PC-3 (cell line): ENCODE measurements at regions not wholly inside any gene's neighbourhood (a gene's known extent, or its start where the extent isn't known, plus 50 kb on each side); places are given as distances from the start of the nearest gene placed in this dataset.

Experiments used
- ATAC-seq: fragments of 200-7000 bp; cut with Tn5 transposase; 2 replicates; pipeline ENCODE4 v1.9.1; 2020; ENCODE audit warnings: mild to moderate bottlenecking, moderate library complexity
- BruUV-seq: library from RNA; stranded (reverse); fragments of 400-500 nt; replicated peaks from 2 replicates; lab custom pipeline; 2021; lab: Mats Ljungman, UMichigan
- CTCF ChIA-PET: fragments of 300-600 bp; sonication (Branson Sonifier 250); formaldehyde crosslinking; loops from one replicate; lab custom pipeline; 2022; ENCODE audit warnings: antibody characterized with exemption; lab: Charles Lee
- POLR2A ChIA-PET: fragments of 300-600 bp; sonication (Branson Sonifier 250); formaldehyde crosslinking; loops from one replicate; lab custom pipeline; 2022; ENCODE audit warnings: antibody characterized with exemption; ENCODE audit not compliant: unreplicated experiment; lab: Charles Lee
- DNase-seq: peaks from one replicate; pipeline ENCODE4 v3.0.0-alpha.2; 2015
- H2AFZ ChIP-seq: fragments of 300-600 bp; sonication (generic); 2 replicates; pipeline ENCODE4 v1.6.0; 2016; ENCODE audit warnings: antibody characterized with exemption, low read length
- H3F3A ChIP-seq: fragments of 300-600 bp; sonication (generic); one replicate; pipeline ENCODE4 v1.6.0; 2017; ENCODE audit warnings: antibody characterized with exemption, low read length, control low read depth, mild to moderate bottlenecking; ENCODE audit not compliant: unreplicated experiment
- H3K27ac ChIP-seq: fragments of 300-600 bp; sonication (generic); 2 replicates; pipeline ENCODE4 v1.5.1; 2016; ENCODE audit warnings: mild to moderate bottlenecking, low read length
- H3K27me3 ChIP-seq: fragments of 300-600 bp; sonication (generic); 2 replicates; pipeline ENCODE4 v1.6.1; 2016; ENCODE audit warnings: low read length, mixed read lengths
- H3K36me3 ChIP-seq: fragments of 300-600 bp; sonication (generic); 2 replicates; pipeline ENCODE4 v1.6.1; 2016; ENCODE audit warnings: low read depth, mixed run types, low read length, mixed read lengths
- H3K4me1 ChIP-seq: fragments of 300-600 bp; sonication (generic); 2 replicates; pipeline ENCODE4 v1.5.1; 2016; ENCODE audit warnings: low read length; ENCODE audit not compliant: insufficient read depth
- H3K4me2 ChIP-seq: fragments of 300-600 bp; sonication (generic); 2 replicates; pipeline ENCODE4 v1.6.0; 2016; ENCODE audit warnings: low read length
- H3K4me3 ChIP-seq: fragments of 300-600 bp; sonication (generic); 2 replicates; pipeline ENCODE4 v1.5.1; 2016; ENCODE audit warnings: mild to moderate bottlenecking, low read length, mixed read lengths
- H3K79me2 ChIP-seq: fragments of 300-600 bp; sonication (generic); 2 replicates; pipeline ENCODE4 v1.6.1; 2017; ENCODE audit warnings: low read length, mixed read lengths
- H3K9ac ChIP-seq: fragments of 300-600 bp; sonication (generic); 2 replicates; pipeline ENCODE4 v1.6.0; 2016; ENCODE audit warnings: mild to moderate bottlenecking, low read length
- H3K9me2 ChIP-seq: fragments of 300-600 bp; sonication (generic); replicated peaks from 2 replicates; pipeline ENCODE4 v1.6.1; 2016; ENCODE audit warnings: mixed run types, low read length, mixed read lengths
- H3K9me3 ChIP-seq: fragments of 300-600 bp; sonication (generic); 2 replicates; pipeline ENCODE4 v1.6.1; 2016; ENCODE audit warnings: low read length, mixed read lengths
- H4K20me1 ChIP-seq: fragments of 300-600 bp; sonication (generic); 2 replicates; pipeline ENCODE4 v1.6.1; 2016; ENCODE audit warnings: low read length, mixed read lengths
- EZH2 ChIP-seq: fragments of 300-600 bp; sonication (generic); IDR thresholded peaks from one replicate; pipeline ENCODE4 v1.6.1; 2017; ENCODE audit warnings: antibody characterized with exemption, mild to moderate bottlenecking, low read length; ENCODE audit not compliant: unreplicated experiment
- EZH2phosphoT487 ChIP-seq: fragments of 300-600 bp; sonication (generic); IDR thresholded peaks from 2 replicates; pipeline ENCODE4 v1.6.1; 2018; ENCODE audit warnings: mild to moderate bottlenecking, antibody characterized with exemption, low read length, borderline replicate concordance
- intact Hi-C: fragments of 100-400 bp; cut with micrococcal nuclease; formaldehyde crosslinking; loops from 2 replicates; pipeline ENCODE4 v1.9.0; 2023
- TF ChIP-seq, protein P1 (sequence below): fragments of 300-600 bp; sonication (generic); conservative IDR thresholded peaks from 2 replicates; pipeline ENCODE4 v1.5.1; 2017; ENCODE audit warnings: antibody characterized with exemption, low read depth, mild to moderate bottlenecking, low read length

- Histone ChIP-seq H3K27me3 (no peaks in the 10 kb centered on the region), H3K4me3 (no peak overlapping the region), H3K79me2 (no peaks in the 10 kb centered on the region), H4K20me1 (no peaks in the 10 kb centered on the region), H3K9me2 (no peaks in the 10 kb centered on the region), H3K27ac (no peak overlapping the region), H3K9ac (no peak overlapping the region), H2AFZ (no peak overlapping the region), H3F3A (no peaks in the 10 kb centered on the region), H3K9me3 (no peaks in the 10 kb centered on the region), H3K4me2 (no peak overlapping the region), H3K4me1 (peaks cover 47% of the 10 kb centered on the region), H3K36me3 (no peaks in the 10 kb centered on the region)
- BruUV-seq: no TSS peak
- DNase-seq (no peak), ATAC-seq (no peak)
- ChIA-PET POLR2A (no interaction called here), CTCF (no interaction called here)
- intact Hi-C loops: no loop called here
- TF ChIP-seq EZH2phosphoT487 (no peak), EZH2 (no peak)
- TF ChIP-seq, protein P1, sequence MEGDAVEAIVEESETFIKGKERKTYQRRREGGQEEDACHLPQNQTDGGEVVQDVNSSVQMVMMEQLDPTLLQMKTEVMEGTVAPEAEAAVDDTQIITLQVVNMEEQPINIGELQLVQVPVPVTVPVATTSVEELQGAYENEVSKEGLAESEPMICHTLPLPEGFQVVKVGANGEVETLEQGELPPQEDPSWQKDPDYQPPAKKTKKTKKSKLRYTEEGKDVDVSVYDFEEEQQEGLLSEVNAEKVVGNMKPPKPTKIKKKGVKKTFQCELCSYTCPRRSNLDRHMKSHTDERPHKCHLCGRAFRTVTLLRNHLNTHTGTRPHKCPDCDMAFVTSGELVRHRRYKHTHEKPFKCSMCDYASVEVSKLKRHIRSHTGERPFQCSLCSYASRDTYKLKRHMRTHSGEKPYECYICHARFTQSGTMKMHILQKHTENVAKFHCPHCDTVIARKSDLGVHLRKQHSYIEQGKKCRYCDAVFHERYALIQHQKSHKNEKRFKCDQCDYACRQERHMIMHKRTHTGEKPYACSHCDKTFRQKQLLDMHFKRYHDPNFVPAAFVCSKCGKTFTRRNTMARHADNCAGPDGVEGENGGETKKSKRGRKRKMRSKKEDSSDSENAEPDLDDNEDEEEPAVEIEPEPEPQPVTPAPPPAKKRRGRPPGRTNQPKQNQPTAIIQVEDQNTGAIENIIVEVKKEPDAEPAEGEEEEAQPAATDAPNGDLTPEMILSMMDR: no peak
Observed at GRCh38 chr2:181777734-181778133, 97.4 kb upstream of the NEUROD1 start.

DNA sequence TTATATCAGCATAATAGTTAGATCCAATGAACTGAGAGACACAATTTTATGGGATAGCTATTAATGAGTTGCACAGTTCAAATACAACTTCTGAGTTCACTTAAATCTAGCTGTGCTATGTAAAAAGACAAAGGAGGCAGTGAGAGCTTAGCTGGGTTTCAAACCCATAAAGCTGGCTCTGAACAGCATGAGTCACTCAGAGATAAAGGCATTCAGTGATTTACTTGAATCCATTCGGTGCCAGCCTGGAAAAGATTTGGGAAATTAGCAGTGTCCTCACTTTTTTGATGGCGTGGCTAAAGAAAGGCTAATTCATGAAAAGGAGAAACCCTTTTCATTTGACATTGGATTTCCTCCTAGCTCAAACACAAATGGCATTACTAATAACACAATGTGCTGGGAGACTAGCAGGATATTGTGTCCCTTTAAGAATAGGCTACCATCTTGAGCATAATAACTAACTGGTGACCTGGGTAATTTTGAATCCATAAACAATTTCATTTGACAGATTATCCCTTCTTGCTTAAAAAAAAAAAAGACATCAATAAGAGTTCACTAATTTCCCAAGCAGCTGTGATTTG is 98.4 kb upstream of the NEUROD1 start:
- ChIA-PET CTCF (no interaction called here), POLR2A (no interaction called here)
- H3K9ac ChIP-seq: no peak overlapping the region
- no peaks in the 10 kb centered on the region for H3F3A ChIP-seq
- H3K27ac ChIP-seq: no peak overlapping the region
- TF ChIP-seq EZH2phosphoT487: no peak
- no peak for TF ChIP-seq EZH2
- TF ChIP-seq, protein P1: no peak
- H3K79me2 ChIP-seq: no peaks in the 10 kb centered on the region
- H3K9me2 ChIP-seq: no peaks in the 10 kb centered on the region
- intact Hi-C loops: no loop called here
- H4K20me1 ChIP-seq: no peaks in the 10 kb centered on the region
- ATAC-seq (peak; percentile 53; the same call in 1 of the 2 replicates), DNase-seq (peak; percentile 40)
- no peaks in the 10 kb centered on the region for H3K36me3 ChIP-seq
- peaks cover 48% of the 10 kb centered on the region for H3K4me1 ChIP-seq
- no TSS peak for BruUV-seq
- H3K4me2 ChIP-seq: no peak overlapping the region
- H3K27me3 ChIP-seq: no peaks in the 10 kb centered on the region
- H3K4me3 ChIP-seq: no peak overlapping the region
- H2AFZ ChIP-seq: no peak overlapping the region
- no peaks in the 10 kb centered on the region for H3K9me3 ChIP-seq

DNA sequence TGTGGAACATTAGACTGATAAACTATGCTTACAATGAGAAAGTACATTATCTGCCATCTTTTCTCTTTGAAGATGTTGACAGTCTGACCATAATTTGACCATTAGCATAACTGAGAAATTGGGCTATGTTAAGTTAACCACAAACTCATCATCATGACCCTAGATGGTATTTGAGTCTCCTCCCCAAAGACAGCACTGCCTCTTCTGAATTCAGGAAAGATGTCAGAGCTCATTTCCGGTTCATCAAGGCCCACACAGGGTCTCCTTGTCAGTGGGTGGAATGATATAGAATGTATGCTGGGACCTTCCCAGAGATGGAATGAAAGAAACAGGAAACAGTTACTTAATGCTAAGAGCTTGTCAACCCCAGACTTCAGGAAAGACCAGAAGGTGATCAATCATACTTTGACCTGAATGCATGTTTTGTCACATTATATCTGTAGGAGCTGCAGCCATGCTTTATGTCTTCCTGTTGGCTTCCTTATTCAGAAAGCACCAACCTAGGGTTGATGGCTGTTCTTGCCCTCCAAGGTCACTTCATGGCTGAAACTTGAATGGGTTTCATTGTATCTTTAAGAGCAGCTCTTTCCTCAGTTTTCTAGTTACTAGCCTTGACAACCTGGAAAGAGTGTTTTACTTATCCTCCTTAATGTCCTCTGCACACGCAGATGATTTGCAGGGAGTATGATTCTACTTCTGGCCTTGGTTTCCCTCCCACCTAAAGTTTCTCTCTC is 99.1 kb upstream of the NEUROD1 start:
- H3F3A ChIP-seq: no peaks in the 10 kb centered on the region
- H4K20me1 ChIP-seq: no peaks in the 10 kb centered on the region
- no peak overlapping the region for H3K4me3 ChIP-seq
- ATAC-seq: no peak
- TF ChIP-seq, protein P1: no peak
- TF ChIP-seq EZH2phosphoT487 (no peak), EZH2 (no peak)
- CTCF ChIA-PET: no interaction called here
- intact Hi-C loops: no loop called here
- no peaks in the 10 kb centered on the region for H3K9me2 ChIP-seq
- no peaks in the 10 kb centered on the region for H3K27me3 ChIP-seq
- POLR2A ChIA-PET: no interaction called here
- H3K36me3 ChIP-seq: no peaks in the 10 kb centered on the region
- H3K79me2 ChIP-seq: no peaks in the 10 kb centered on the region
- H3K4me1 ChIP-seq: peaks cover 52% of the 10 kb centered on the region
- no peak overlapping the region for H3K4me2 ChIP-seq
- no peak for DNase-seq
- H3K9me3 ChIP-seq: no peaks in the 10 kb centered on the region
- H3K27ac ChIP-seq: no peak overlapping the region
- no peak overlapping the region for H3K9ac ChIP-seq
- no TSS peak for BruUV-seq
- H2AFZ ChIP-seq: no peak overlapping the region
